GM11168 (cell line): ENCODE measurements at regions not wholly inside any gene's neighbourhood (a gene's known extent, or its start where the extent isn't known, plus 50 kb on each side); places are given as distances from the start of the nearest gene placed in this dataset.
"Not testable (repeated sequence)": the region's sequence is repeated elsewhere in the genome, so short reads cannot be mapped to it uniquely, and the experiment has no call there.

Experiments used
- in situ Hi-C: fragments of 300-500 bp; cut with MboI; formaldehyde crosslinking; loops from one replicate; pipeline ENCODE4 v1.12.0; 2022; ENCODE audit warnings: low sequenced_read_pairs; ENCODE audit not compliant: unreplicated experiment

DNA sequence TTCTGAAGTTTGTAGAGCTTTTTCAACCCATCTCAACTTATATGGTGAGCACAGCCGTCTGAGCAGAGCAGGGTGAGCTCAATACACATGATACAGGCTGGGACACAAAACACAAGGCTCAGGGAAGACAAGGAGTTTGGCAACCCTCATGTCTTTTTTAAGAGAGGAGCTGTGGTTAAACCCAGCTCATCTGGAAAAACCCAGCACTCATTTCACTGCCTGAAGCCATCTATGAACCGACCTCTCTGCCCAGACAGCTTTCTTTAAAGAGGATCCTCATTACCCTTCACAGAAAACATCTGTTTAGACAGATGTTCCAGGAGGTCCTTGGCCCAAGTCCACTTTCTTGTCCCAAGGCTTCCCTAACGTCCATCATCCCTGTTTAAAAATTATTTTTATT lies 170.0 kb upstream of the TSHZ3 start:
- in situ Hi-C loops: no loop called here

DNA sequence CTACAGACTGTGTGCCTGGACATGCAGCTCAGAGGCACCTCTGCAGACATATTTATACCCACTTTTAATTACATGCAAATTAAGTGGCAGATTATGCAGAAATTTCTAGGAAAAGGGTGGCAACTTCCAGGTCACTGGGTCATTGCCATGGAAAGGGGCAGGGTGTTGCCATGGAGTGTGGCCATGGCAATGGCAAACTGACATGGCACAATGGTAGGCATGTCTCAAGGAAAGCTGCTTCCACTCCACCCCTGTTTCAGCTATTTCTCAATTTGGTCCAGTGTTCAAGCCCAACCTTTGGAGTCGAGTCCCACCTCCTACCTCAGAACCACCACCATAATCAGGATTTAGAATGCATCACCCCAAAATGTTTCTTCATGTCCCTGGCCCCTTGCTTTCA lies 170.7 kb upstream of the TSHZ3 start:
- in situ Hi-C loops: no loop called here

DNA sequence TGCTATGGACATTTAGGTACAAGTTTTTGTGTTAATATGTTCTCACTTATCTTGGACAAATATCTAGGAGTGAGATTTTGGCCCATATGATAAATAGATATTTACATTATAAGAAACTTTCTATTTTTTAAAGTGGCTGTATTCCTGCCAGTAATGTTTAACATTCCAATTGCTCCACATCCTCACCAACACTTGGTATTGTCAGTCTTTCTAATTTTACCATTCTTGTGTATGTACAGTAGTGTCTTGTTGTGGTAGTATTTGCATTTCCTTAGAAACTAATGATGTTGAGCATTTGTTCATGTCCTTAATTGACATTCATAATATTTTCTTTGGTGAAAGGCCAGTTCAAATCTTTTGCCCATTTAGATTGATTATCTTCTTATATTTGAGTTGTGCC lies 171.4 kb upstream of the TSHZ3 start:
- in situ Hi-C loops: no loop called here

DNA sequence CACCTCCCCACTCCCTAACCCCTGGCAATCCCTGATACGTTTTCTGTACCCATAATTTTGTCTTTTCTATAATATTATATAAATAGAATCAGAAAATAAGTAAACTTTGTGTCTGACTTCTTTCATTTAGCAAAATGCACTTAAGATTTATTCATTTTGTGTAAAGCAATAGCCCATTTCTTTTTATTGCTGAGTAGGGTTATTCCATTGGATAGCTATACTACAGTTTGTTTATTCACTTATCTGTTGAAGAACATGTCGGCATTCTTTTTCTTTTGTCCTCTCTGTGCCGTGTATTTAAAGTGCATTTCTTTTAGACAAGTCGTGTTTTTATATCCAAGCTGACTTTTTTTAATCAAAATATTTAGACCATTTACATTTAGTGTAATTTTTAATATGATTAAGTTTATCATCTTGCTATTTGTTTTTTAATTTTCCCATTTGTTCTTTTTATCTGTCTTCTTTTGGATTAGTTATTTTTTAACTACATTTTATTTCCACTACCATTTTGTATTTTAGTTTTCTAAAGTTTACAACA lies 176.4 kb upstream of the TSHZ3 start:
- in situ Hi-C loops: no loop called here

DNA sequence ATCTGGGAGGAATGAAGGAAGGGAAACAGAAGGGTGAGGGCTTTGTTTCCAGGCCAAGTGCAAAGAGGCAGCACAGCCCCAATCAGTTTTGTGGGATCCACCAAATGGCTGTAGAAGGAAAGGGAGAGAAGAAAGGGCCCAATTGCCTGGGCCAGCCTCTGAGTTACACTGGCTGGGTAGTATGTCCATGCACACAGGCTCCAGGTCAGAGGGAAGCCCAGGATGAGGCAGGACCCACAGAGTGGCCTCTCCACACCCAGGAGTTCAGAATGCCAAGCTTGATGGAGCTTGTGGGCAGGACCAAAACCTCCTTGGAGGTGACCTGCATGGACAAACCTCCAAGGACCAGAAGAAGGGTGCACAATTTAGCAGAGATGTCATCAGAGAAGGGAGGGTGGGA lies 178.2 kb upstream of the TSHZ3 start:
- in situ Hi-C loops: no loop called here

DNA sequence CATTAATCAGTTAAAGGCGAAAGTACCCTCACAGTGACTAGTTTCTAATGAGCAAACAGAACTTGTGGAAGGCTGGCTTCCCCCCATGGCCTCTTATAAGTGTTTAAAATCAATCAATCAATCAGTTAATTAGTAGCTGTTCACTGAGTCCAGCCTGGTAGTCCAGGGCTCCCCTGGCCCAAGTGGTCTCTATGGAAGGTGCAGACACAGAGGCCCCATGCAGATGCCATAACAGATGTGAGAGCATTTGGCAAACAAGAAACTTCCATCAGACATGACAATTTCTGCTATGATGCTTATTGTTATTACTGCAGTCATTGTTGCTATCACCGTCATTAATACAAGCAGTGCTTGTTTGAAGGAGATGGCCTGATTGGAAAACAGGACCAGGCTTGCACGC lies 179.0 kb upstream of the TSHZ3 start:
- in situ Hi-C loops: no loop called here

DNA sequence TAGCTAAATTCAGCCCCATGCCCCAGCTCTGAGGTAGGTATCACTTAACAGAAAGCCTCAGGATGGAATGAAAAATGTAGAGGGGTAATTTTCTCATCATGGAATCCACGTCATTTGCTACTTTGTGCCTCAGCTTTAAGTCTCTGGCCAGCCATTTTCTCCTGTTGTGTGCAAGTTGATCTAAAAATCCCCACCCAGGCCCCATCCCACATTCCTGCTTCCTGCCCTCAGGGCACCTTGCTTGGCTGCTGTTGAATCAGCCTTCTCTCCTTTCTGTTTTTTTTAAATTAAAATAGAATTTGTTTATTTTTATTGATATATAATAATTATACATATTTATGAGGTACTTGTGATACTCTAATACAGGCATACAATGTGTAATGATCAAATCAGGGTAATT lies 179.9 kb upstream of the TSHZ3 start:
- in situ Hi-C loops: no loop called here

DNA sequence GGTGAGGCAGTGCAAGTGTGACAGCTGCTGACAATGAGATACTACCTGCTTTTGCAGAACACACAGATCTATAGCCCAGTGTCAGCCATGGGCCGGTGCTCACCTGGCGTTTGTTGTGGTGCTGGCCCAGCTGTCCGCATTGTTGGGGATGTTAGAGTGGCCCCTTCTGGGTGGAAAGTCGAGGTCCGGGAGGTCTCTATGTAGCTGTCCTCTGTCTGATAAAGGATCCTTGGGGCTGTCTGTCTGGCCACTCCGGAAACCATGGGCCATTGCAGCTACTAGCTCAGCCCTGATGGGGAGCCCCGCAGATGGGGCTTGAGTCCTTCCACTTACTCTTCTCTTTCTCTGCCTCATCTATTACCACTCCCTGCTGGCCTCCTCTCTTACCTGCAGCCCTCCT lies 181.5 kb upstream of the TSHZ3 start:
- in situ Hi-C loops: no loop called here

DNA sequence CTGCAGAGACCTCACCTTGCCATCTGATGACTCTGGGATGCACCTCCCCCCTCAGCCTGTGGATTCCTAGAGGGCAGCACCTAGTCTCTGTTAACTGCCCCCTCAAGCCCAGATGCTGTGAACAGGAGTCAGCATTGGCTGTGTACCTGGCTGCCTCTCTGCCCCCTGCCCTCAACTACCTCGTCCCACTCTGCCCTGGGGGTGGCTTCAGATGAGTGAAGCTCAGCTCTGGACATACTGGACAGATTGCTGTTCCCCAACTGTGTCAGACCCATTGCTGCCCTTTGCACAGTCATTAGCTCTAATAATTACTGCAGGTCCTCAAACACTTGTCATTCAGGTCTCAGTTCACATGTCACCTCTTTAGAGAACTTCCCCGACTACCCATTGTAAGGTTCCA lies 182.1 kb upstream of the TSHZ3 start:
- in situ Hi-C loops: no loop called here

DNA sequence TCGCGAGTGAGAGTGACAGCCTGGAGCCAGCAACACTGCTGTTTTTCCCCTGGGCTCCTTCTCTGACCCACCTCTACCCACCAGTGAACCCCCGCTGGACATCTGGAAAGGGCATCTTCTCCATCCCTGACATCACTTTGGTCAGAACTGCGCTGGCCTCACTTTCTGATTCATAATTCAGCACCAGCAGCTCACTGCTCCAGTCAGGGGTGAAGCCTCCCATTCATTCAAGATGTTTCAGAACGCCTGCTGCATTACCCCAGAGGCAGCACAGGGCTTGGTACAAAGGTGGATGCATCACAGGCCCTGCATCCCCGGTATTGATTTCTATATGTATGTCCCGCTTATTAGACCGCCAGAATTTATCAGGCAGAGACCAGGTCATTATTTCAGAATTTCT lies 182.8 kb upstream of the TSHZ3 start:
- in situ Hi-C loops: no loop called here

DNA sequence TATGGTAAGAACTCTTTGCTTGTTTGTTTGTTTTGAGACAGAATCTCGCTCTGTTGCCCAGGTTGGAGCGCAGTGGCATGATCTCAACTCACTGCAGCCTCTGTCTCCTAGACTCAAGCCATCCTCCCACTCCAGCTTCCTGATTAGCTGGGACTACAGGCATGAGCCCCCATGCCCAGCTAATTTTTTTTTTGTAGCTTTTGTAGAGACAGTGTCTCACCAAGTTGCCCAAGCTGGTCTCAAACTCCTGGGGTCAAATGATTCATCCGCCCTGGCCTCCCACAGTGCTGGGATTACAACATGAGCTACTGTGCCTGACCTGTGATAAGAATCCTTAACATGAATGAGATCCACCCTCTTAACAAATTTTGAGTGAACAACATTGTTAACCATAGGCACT lies 183.9 kb upstream of the TSHZ3 start:
- in situ Hi-C loops: no loop called here

DNA sequence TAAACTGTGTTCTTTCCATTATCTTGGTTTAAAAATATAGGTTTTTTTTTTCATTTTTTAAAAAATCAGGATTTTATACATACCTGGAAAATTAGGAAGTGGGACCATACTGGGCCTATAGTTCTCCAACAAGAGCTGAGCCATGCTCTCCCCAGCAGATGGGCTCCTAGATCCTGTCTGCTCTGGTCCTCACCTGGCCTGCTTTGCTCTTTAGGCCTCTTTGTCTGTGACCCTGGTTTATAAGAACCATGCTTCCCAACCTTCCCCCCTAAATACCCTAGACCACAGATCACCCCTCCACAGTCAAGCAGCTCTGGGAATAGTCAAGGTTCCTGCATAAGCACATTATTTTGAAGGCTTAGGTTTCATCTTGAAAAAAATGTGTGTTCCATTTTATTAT lies 185.0 kb upstream of the TSHZ3 start:
- in situ Hi-C loops: no loop called here

DNA sequence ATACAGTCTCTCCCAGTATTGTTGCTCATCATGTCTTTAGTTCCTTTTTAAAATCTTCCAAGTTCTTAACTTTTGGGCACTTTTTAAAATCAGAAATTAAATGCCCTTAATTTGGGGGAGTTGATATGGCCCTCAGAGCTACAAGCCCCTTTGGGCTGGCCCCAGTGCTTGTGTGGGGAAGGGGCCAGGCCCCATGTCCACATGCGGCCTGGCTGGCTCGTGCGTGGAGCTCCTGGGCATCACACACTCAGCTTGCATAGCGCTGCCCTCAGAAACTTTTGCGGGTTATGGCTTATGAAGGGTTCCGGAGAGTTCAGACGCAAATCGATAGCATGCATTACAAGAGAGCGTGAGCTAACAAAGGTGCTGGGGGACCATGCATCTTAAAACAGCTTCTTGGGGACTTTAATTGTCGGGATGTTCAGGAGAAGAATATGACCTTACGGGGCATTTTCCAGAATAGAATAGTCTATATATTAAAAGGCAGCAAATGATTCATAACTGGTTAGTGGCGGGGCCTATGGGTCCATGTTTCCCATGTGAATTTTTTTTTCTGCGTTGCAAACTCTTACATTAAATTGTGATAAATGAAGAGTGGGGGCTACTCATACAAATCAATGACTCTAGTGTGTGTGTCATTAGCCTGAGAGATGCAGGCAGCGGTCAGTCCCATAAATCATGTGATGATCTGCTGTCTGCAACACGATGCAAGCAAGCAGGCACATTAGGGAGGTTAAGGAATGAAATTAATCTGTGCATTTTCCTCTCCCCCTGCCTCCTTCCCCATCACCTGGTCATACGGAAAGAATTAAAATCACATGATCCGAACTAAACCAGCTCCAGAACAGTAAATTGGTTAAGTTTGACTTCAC lies 185.8 kb upstream of the TSHZ3 start:
- in situ Hi-C loops: no loop called here

DNA sequence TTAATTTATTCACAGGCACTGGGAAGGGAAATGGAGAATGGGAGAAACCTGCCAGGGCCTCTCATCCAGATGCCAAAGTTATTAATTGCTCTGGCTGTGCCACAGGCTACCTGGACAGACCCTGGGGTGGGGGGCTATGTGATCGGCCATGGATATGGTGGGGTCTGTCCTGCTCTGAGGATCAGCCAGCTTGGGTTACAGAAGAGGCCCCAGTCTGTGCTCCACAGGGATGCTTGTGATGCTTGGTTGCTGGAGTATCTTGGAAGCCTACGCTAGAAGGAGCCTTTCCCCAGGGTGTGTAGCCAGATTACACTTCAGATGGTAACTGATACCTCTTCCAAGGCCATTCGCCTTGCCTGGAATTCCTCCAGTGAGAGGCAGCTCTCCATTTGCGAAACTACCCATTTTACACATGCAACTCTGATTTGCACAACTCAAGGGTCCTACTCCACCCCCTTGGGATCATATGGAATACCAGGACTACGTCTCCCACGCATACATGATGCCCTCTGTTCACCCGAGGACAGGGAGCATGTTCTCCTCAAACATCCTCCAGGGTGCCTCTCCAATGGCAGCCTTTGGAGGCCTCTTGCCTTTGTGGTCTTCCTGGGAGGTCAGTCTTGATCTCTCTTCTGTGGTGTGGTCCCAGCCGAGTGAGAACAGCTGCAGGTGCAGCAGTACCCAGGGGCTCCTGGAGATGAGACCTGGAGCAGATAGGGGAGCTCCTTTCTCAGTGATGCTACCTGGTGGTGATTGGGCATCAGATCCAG lies 186.6 kb upstream of the TSHZ3 start:
- in situ Hi-C loops: no loop called here

DNA sequence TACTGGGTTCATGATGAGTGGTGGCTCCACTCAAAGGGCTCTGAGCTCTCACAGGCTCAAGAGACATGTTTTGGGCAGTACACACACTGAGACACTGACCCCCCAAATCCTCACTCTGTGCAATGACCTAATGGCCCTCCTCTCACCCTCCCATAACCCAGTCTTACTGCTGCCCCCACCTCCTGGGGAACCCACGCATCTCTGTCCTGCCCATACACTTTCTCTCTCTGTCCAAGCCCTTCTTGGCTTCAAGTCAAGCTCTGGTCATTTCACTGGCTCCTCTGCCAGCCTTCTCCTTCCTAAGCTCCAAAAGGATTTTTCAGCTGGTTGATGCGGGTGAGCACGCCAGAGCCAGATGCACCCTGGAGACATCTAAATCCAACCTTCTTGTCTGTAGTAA lies 187.9 kb upstream of the TSHZ3 start:
- in situ Hi-C loops: no loop called here

DNA sequence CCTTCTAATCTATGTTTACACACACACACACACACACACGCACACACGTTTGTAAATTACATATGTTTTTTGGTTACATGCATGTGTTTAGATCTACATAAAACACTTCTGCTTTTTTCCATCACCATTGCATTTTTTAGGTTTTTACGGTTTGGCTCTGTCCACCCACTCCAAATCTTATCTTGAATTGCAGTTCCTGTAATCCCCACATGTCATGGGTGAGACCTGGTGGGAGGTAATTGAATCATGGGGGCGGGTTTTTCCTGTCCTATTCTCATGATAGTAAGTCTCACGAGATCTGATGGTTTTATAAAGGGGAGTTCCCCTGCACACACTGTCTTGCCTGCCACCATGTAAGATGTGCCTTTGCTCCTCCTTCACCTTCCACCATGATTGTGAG lies 188.7 kb upstream of the TSHZ3 start:
- in situ Hi-C loops: not testable (repeated sequence)

DNA sequence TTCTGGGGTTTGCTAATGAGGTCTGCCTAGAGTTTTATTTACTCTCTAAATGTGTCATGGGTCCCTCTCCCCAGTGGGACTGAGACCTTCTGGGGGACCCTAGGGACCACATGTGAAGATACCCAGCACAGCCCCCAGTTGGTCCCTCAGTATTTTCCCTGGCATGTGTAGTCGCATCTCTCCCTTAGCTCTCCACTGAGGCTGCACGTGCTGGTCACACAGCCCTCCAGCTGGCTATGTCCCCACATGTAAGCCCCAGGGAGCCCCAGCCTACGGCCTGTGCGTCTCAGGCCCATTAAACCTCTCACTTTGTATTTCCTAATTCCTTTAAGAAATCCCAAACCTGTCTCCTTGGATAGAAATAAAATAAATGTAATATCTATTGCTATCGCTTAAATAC lies 189.6 kb upstream of the TSHZ3 start:
- in situ Hi-C loops: no loop called here

DNA sequence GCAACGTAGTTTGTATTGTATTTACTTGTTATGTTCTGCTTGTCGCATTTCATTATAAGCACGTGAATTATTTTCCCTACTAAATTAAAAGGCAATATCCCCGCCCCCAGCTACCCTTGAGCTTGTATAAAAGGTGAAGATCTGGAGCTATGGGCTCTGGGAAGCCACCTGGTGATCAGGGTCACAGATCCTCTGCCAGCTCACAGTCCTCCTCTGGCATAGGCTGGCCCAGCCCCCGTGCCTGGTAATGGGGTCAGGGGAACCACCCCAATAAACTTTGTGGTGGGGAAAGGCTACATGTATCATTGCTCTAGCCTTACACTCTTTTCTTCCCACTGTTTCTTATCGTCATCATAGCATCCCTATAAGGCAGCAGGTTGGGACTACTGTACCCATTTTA lies 190.2 kb upstream of the TSHZ3 start:
- in situ Hi-C loops: no loop called here

DNA sequence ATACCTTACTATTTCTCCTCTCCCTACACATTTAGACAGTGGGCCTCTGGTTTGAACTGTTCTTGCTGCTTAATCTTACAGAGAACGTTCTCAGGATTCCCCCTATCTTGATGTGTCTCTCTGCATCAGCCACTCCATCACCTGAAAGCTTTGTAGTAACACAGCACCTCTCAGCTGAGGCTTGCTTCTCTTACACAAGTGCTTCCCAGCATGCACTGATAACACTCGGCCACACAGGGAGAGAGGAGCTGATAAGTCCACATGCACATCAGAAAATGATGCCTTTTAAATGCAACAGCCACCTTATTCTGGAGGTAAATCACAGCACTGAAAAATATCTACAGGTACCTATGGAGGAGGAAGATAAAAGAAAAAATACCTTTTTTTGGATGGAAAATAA lies 192.2 kb upstream of the TSHZ3 start:
- in situ Hi-C loops: no loop called here

DNA sequence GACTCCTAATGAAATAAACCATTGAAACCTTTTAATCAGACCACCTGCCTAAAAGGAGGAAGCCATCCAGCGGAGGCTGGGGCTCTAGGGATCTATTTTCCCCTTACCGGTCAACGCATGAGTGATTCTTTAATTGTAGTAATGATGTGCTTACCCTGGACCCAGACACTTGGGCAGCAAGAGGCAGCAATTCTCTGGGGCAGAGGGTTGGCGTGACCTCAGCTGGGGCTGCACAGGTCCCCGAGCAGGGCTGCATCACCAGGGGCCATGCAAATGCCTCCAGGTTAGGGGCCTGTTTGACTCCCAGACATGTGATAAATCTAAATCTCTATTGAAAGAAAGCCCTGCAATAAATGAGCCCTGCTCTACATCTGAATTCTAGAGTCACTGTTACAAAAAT lies 194.2 kb upstream of the TSHZ3 start:
- in situ Hi-C loops: no loop called here

DNA sequence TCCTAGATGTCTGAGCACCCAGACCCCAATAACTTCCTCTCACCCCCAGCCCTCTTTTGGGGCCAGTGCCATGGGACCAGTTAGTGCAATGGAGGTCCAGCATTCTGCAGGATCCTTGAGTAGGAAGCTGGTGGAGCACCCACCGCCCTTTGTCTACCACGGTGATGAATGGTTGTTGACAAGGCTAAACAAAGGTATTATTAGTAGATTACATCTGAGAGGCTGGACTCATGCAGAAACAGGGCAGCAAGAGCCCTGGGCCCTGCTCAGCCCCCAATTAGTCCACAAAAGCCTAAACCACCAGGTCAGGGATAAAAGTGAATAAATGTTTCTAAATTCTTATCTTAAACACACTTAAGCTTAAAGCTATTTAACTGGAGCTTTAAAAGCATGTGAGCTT lies 196.5 kb upstream of the TSHZ3 start:
- in situ Hi-C loops: no loop called here
